BJ (cell line): ENCODE measurements at regions not wholly inside any gene's neighbourhood (a gene's known extent, or its start where the extent isn't known, plus 50 kb on each side); places are given as distances from the start of the nearest gene placed in this dataset.

Experiments
- CTCF ChIA-PET: fragments of 350-600 bp; formaldehyde crosslinking; extraction: SDS; loops from one replicate; lab custom pipeline; 2021; ENCODE audit warnings: antibody characterized with exemption, inconsistent platforms; lab: Yijun Ruan, JAX
- POLR2A ChIA-PET: fragments of 300-600 bp; sonication (Branson Sonifier 250); formaldehyde crosslinking; extraction: SDS; loops from one replicate; lab custom pipeline; 2021; ENCODE audit warnings: antibody characterized with exemption; lab: Charles Lee
- DNase-seq: peaks from one replicate; pipeline ENCODE4 v3.0.0-alpha.2; 2011; ENCODE audit warnings: low read depth
- H3K27me3 ChIP-seq: 2 replicates; pipeline ENCODE4 v1.6.0; 2011; ENCODE audit warnings: low read length; ENCODE audit not compliant: control insufficient read depth, insufficient read depth
- H3K36me3 ChIP-seq: 2 replicates; pipeline ENCODE4 v1.5.1; 2011; ENCODE audit warnings: low read length; ENCODE audit not compliant: control insufficient read depth, insufficient read depth
- H3K4me3 ChIP-seq: 2 replicates; pipeline ENCODE4 v1.5.1; 2011; ENCODE audit warnings: low read depth, mild to moderate bottlenecking, control low read depth, low read length
- CTCF ChIP-seq: IDR thresholded peaks from 2 replicates; pipeline ENCODE4 v1.5.1; 2011; ENCODE audit warnings: low read depth, mild to moderate bottlenecking, control low read depth, inconsistent platforms, low read length, moderate library complexity; ENCODE audit not compliant: insufficient read depth

GRCh38 chr2:41241325-41242000, 789.6 kb upstream of the SLC8A1 start:
- ChIA-PET POLR2A (no interaction called here), CTCF (no interaction called here)
- Histone ChIP-seq H3K27me3 (no peaks in the 10 kb centered on the region), H3K4me3 (no peak overlapping the region), H3K36me3 (no peaks in the 10 kb centered on the region)
- DNase-seq: no peak
- TF ChIP-seq CTCF: no peak

- Histone ChIP-seq H3K27me3 (no peaks in the 10 kb centered on the region), H3K4me3 (no peak overlapping the region), H3K36me3 (no peaks in the 10 kb centered on the region)
- TF ChIP-seq CTCF: no peak
- DNase-seq: no peak
- CTCF ChIA-PET: no interaction called here
- POLR2A ChIA-PET: no interaction called here
These were observed 790.1 kb upstream of the SLC8A1 start for GRCh38 chr2:41242001-41242331.

- no peak for TF ChIP-seq CTCF
- ChIA-PET POLR2A (no interaction called here), CTCF (no interaction called here)
- no peak overlapping the region for H3K4me3 ChIP-seq
- no peaks in the 10 kb centered on the region for H3K27me3 ChIP-seq
- H3K36me3 ChIP-seq: no peaks in the 10 kb centered on the region
- DNase-seq: no peak
These were observed 779.7 kb upstream of the PKDCC start for GRCh38 chr2:41267929-41268659.

- no peak for TF ChIP-seq CTCF
- ChIA-PET CTCF (no interaction called here), POLR2A (no interaction called here)
- H3K27me3 ChIP-seq: no peaks in the 10 kb centered on the region
- no peak overlapping the region for H3K4me3 ChIP-seq
- no peak for DNase-seq
- no peaks in the 10 kb centered on the region for H3K36me3 ChIP-seq
These were observed 764.6 kb upstream of the PKDCC start for GRCh38 chr2:41283079-41283775.

GRCh38 chr2:41293491-41293890, 754.3 kb upstream of the PKDCC start:
- DNase-seq: no peak
- ChIA-PET POLR2A (no interaction called here), CTCF (no interaction called here)
- TF ChIP-seq CTCF: no peak
- Histone ChIP-seq H3K4me3 (no peak overlapping the region), H3K36me3 (no peaks in the 10 kb centered on the region), H3K27me3 (no peaks in the 10 kb centered on the region)
